T1000 (cell line): ENCODE measurements at regions not wholly inside any gene's neighbourhood (a gene's known extent, or its start where the extent isn't known, plus 50 kb on each side); places are given as distances from the start of the nearest gene placed in this dataset.

ENCODE experiments used
- DNase-seq: peaks from one replicate; lab custom pipeline; 2025; ENCODE audit warnings: mixed read lengths; lab: John Stamatoyannopoulos, UW

- no peak for DNase-seq
Measured at GRCh38 chrX:39555431-39555830, 542.3 kb downstream of the BCOR start.

GRCh38 chrX:39556056-39556455 is 541.7 kb downstream of the BCOR start:
- no peak for DNase-seq

- no peak for DNase-seq
Measured at GRCh38 chrX:39559229-39559628, 538.5 kb downstream of the BCOR start.

GRCh38 chrX:39560271-39560670 is 537.5 kb downstream of the BCOR start:
- DNase-seq: no peak

- no peak for DNase-seq
Measured at GRCh38 chrX:39563178-39563577, 534.6 kb downstream of the BCOR start.

- no peak for DNase-seq
Measured at GRCh38 chrX:39564751-39565150, 533.0 kb downstream of the BCOR start.

- DNase-seq: no peak
Measured at GRCh38 chrX:39574178-39574577, 523.6 kb downstream of the BCOR start.

- DNase-seq: no peak
Measured at GRCh38 chrX:39576041-39576872, 521.5 kb downstream of the BCOR start.

- DNase-seq: no peak
Measured at GRCh38 chrX:39577206-39577984, 520.4 kb downstream of the BCOR start.

GRCh38 chrX:39577985-39578869 is 519.5 kb downstream of the BCOR start:
- no peak for DNase-seq

- no peak for DNase-seq
Measured at GRCh38 chrX:39580043-39580442, 517.7 kb downstream of the BCOR start.

GRCh38 chrX:39581411-39581810 is 516.3 kb downstream of the BCOR start:
- DNase-seq: no peak

GRCh38 chrX:39582091-39582490 is 515.7 kb downstream of the BCOR start:
- DNase-seq: peak; percentile 33

- DNase-seq: no peak
Measured at GRCh38 chrX:39582976-39583375, 514.8 kb downstream of the BCOR start.

- no peak for DNase-seq
Measured at GRCh38 chrX:39585808-39586207, 511.9 kb downstream of the BCOR start.

- no peak for DNase-seq
Measured at GRCh38 chrX:39586359-39586758, 511.4 kb downstream of the BCOR start.

- DNase-seq: no peak
Measured at GRCh38 chrX:39591099-39591498, 506.7 kb downstream of the BCOR start.

- no peak for DNase-seq
Measured at GRCh38 chrX:39592776-39593175, 505.0 kb downstream of the BCOR start.

- no peak for DNase-seq
Measured at GRCh38 chrX:39595977-39596376, 501.8 kb downstream of the BCOR start.

- DNase-seq: no peak
Measured at GRCh38 chrX:39596437-39596836, 501.3 kb downstream of the BCOR start.

- no peak for DNase-seq
Measured at GRCh38 chrX:39599339-39599738, 498.4 kb downstream of the BCOR start.

GRCh38 chrX:39600222-39600621 is 497.5 kb downstream of the BCOR start:
- no peak for DNase-seq
